Medulla oblongata (tissue), 1 donor: ENCODE measurements at regions not wholly inside any gene's neighbourhood (a gene's known extent, or its start where the extent isn't known, plus 50 kb on each side); places are given as distances from the start of the nearest gene placed in this dataset.
"Not testable (repeated sequence)": the region's sequence is repeated elsewhere in the genome, so short reads cannot be mapped to it uniquely, and the experiment has no call there.

ENCODE experiments used
- DNase-seq: peaks from one replicate; pipeline ENCODE4 v3.0.0-alpha.2; 2015; ENCODE audit errors: extremely low spot score

DNA sequence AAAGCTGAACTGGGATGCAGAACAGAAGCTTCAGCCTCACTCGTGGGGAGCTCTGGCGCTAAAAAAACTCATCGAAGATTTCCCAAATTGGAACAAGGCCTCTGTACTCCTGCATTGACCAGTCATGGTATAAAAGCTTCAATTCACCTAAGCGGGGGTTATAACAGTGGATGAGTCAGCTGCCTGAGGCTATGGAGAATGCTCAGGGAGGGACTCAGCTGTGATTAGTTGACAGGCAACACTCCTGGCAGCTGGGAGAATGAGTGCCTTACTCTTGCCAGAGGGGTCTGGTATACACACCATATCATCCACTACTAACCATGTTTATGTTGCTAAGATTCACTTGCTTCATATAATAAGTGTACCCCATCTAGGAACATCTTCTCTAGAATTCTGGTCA, 350.6 kb upstream of the VRK2 start:
- DNase-seq: no peak

DNA sequence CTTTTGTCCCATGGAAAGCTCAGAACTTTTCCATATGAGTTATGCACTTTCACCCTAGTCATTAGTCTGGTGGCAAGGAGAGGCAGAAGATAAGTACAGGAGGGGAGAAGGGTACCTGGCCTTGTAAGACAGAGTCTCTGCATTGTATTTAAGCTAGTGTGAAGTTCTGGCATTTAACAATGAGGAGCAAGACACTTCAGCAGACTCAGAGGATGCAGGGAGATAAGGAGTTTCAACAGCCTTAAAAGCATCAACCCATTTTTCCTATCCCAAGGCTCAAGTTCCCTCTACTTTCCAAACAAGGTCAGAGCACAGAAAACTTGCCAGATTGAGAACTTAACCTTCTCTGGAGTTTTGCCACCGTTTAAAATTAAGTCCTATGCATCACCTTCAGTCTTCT, 348.2 kb upstream of the VRK2 start:
- no peak for DNase-seq

DNA sequence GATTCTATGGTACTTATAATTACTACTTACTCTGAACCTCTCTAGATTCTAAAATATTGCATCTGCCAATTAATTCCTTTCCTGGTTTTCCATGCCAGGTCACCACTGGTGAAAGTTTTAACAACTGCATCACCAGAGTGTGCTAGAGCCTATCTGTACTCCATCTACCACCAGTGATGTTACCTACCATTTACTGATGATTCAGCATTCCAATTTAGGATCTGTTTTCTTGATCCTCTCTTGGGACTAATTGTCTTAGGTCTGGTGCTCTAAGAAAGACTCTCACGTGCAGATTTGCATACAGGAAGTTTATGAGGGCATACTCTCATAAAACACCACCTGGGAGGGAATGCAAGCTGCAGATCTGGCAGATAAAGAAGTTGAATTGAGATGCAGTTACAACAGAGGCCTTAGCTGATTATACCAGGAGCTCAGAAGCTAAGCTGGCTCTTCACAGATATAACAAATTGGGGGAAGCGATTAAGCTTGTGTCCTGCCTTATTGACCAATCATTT, 347.6 kb upstream of the VRK2 start:
- no peak for DNase-seq

- DNase-seq: no peak
Observed at GRCh38 chr2:57701391-57701791, 345.2 kb upstream of the VRK2 start.

GRCh38 chr2:57703407-57703806, 343.2 kb upstream of the VRK2 start:
- DNase-seq: no peak

DNA sequence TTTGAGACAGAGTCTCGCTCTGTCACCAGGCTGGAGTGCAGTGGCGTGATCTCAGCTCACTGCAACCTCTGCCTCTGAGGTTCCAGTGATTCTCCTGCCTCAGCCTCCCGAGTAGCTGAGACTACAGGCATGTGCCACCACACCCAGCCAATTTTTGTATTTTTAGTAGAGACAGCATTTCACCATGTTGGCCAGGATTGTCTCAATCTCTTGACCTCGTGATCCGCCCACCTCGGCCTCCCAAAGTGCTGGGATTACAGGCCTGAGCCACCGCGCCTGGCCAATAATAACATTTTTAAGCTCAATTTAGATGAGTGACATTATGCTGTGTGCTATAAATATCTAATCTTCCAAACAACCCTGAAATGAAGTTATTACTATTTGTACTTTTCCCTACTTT, 338.8 kb upstream of the VRK2 start:
- not testable (repeated sequence) for DNase-seq

GRCh38 chr2:57711991-57712390, 334.6 kb upstream of the VRK2 start:
- DNase-seq: no peak

- DNase-seq: peak; percentile 81
Observed at GRCh38 chr2:57720728-57721627, 325.6 kb upstream of the VRK2 start.

DNA sequence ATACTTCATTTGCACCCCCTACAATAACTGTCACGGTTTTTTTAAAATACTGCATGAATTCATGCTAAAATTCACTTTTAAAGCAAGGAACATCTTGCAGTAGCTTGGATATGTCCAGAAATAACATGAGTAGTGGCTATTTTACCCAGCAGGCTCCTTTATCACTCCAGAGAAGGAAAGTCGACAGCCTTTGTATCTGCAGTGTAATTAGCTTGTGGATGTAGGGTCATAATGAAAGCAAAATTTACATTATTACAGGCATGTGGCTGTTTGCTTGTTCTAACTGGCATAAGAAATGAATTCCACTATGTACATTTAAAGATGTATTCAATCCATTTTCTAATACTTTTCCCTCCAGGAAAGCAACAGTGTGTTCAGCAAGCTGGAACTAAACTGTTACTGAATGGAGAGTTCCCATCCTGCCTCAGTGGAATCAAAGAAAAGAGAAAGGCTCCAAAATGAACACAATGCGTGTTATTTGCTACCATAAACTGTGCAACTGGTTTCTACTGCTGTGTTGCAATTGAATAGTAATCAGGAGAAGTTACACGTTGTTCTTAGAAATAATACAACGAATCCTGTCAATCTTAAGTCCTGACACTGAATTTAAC, 321.2 kb upstream of the VRK2 start:
- no peak for DNase-seq

DNA sequence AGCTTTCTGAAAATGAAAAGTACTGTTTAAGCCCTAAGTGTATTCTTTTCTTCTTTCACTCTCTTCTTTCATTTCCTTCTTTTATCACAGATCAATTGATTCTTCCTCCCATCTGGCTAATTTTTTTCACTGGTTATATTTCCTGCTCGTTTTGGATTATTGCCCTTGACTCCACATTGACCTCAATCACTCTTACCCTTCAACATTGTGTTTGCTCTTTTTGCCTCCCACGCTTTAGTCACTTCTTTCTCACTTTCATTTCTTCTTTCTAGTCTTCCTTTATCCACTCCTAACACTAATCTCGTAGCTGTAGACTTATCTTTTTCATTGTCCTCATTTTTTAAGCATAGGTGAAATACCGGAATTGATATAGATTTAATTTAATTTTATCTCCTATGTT, 320.3 kb upstream of the VRK2 start:
- DNase-seq: no peak

DNA sequence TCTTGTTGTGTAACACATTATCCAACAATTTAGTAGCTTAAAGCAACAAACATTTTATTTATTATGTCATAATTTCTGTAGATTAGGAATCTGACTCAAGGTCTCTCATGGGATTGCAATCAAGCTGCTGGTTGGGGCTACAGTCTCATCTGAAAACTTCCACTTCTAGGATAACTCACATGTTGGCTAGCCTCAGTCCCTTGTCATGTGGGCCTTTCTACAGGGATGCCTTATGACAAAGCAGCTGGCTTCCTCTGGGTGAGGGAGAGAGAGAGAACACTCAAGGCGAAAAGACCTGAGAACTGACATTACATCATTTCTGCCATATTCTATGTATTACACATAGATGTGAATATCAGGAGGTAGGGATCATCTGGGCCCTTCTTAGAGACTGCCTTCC, 317.9 kb upstream of the VRK2 start:
- no peak for DNase-seq

- no peak for DNase-seq
Observed at GRCh38 chr2:57733956-57734355, 312.6 kb upstream of the VRK2 start.

DNA sequence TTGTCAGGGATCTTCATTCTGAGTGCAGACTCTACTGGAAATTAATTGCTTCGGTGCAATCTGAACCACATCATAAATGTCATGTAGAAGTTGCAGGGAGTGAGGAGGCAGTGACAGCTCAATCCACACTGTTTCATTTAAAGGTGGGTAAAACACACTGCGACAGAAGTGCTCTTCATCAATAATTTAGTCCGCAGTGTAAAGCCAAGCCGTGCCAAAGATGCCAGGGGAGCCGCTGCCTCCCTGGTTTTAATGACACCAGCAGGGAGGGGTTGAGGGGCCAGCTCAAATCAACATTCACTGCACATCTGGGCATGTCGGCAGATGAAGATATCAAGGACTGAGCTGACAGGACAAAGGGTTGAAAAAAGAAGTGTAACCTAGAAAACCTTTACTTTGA, 305.7 kb upstream of the VRK2 start:
- DNase-seq: no peak

DNA sequence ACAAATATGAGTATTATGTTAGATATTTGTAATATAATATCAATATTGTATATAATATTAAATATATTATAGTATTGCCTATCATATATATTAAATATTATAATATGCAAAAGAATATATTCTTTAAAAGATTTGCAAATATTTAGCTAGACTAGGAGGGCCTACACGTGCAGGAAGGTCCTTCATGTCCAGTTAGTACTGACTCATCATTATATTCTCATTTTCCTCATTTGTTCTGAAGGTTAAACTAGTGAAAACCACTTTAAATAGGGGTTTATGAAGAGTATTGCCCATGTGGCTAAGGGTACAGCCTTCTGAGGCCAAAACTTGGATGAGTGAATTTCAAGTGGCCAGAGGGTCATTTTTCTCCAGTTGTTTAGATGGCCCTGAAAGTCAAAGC, 293.0 kb upstream of the VRK2 start:
- DNase-seq: no peak

DNA sequence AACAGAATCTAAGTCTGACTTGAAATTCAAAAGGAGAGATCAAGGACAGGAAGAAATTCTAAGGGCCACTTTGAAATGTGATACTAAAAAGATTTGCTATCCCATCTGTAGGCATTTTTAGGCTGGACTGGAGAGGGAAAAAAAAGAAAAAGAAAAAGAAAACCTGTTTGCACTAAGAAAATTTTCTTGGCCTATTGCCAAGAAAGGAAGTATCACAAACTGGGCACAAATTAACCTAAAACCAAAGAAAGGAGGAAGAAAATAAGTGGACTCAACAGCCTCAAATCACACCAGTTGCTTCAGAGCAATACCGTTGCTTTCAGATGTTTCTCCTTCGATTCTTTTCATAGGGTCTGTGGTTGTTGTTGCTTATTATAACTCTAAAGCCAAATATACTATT, 287.9 kb upstream of the VRK2 start:
- no peak for DNase-seq

GRCh38 chr2:57759131-57759530, 287.5 kb upstream of the VRK2 start:
- DNase-seq: peak; percentile 15

DNA sequence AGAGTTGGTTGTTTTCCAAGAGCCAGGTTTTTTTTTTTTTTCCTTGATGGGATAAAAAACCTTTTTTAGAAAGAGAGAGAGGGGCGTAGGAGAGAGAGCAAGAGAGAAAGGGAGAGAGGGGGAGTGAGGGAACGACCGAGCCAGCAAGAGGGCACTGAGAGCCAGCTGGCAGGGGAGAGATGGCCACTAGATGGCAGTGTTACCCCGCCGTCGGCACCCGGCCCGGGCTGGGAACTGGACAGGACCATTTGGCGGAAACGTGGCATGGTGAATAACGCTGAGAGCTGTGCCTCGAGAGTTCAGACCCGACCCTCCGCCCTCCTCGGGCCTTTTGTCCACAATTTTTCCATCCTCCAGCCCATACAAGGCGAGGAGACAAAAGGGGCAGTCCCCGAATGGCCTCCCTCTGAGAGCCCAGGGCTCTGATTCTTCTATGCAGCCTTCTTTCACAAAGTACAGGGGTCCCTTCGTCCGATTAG, 286.7 kb upstream of the VRK2 start:
- peak; percentile 92 for DNase-seq

DNA sequence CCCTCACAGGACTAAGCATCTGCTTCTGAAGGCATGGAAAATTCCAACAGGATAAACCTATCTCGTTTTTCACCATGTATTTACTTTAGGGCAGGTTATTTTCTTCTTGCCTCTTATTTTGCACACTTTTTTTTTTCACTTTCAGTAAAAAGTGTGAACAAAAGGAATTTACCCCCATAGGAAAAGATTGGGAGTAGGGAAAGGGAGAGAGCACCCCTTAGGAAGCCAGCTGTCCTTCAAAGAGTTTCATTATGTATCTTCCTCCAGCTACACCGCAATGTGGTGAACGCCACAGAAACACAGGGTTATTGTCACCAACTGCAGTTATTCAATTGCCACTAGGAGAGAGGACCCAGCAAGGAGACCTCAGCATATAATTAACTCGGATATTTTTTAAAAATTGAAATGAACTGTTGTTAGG, 286.2 kb upstream of the VRK2 start:
- peak; percentile 66 for DNase-seq

DNA sequence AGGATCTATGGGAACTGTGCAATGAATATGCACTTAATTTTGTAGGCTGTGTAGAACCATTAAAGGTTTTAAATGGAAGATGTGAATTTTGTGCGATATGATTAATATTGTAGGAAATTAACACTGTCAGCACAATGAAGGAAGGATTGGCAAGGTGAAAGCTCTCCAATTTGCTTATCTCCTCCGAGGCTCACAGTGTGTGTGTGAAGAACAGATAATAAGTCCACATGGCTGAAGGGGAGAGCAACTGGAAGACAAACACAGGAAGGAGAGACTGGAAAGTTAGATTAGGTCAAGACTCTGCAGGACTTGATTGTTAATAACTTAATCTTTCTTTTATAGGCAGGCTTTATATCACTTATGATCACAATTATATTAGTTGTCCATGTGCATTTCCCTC, 269.7 kb upstream of the VRK2 start:
- no peak for DNase-seq

- no peak for DNase-seq
Observed at GRCh38 chr2:57782587-57782986, 264.0 kb upstream of the VRK2 start.

- no peak for DNase-seq
Observed at GRCh38 chr2:57793310-57793709, 253.3 kb upstream of the VRK2 start.

- DNase-seq: no peak
Observed at GRCh38 chr2:57796527-57796926, 250.1 kb upstream of the VRK2 start.

- no peak for DNase-seq
Observed at GRCh38 chr2:57798346-57798745, 248.3 kb upstream of the VRK2 start.
